IPS-18a (cell line): ENCODE measurements at regions not wholly inside any gene's neighbourhood (a gene's known extent, or its start where the extent isn't known, plus 50 kb on each side); places are given as distances from the start of the nearest gene placed in this dataset.

Experiments
- H3K27ac ChIP-seq: one replicate; pipeline ENCODE4 v1.5.1; 2013; ENCODE audit warnings: low read length
- H3K27me3 ChIP-seq: one replicate; pipeline ENCODE4 v1.6.1; 2013; ENCODE audit warnings: mild to moderate bottlenecking, low read length; ENCODE audit not compliant: control insufficient read depth, insufficient read depth
- H3K36me3 ChIP-seq: one replicate; pipeline ENCODE4 v1.6.1; 2013; ENCODE audit warnings: low read depth, low read length; ENCODE audit not compliant: control insufficient read depth
- H3K4me1 ChIP-seq: one replicate; pipeline ENCODE4 v1.6.1; 2013; ENCODE audit warnings: low read depth, low read length; ENCODE audit not compliant: control insufficient read depth
- H3K4me3 ChIP-seq: one replicate; pipeline ENCODE4 v1.5.1; 2013; ENCODE audit warnings: low read length
- H3K9ac ChIP-seq: one replicate; pipeline ENCODE4 v1.6.1; 2013; ENCODE audit warnings: mild to moderate bottlenecking, low read length, moderate library complexity
- H3K9me3 ChIP-seq: one replicate; pipeline ENCODE4 v1.6.1; 2013; ENCODE audit warnings: low read depth, low read length; ENCODE audit not compliant: control insufficient read depth

DNA sequence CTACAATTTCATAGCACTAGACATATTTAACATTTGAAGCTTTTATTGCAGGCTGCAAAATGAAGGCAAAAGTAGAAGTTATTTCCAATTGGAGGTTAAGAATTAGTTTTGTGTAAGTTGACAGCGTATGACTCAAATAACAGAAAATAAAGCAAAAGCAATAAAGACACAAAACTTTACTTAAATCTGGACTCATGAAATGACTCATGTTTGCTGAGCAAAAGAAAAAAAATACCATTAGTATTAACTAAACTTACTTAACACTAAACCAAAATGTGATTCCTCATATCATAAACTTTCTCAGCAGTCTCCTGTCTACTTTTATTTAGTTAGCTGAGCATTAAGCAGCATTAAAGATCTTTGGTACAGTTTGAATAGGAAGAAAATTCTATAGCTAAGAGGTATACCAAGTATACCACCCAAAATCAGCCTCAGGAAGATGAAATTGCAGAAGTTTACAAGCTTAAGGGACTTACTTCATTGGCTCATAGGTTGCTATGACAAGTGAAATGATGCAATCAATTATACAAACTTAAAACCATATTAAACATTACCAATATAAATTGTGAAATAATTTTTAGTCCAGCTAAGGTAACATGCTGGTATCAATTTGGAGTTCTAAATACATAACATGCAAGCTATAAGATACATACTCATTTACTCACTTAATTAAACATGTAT is 1131.4 kb downstream of the XPNPEP1 start:
- H3K4me3 ChIP-seq = no peak overlapping the region
- H3K27ac ChIP-seq = no peak overlapping the region
- H3K9ac ChIP-seq = no peak overlapping the region
- no peaks in the 10 kb centered on the region for H3K27me3 ChIP-seq
- no peaks in the 10 kb centered on the region for H3K36me3 ChIP-seq
- H3K4me1 ChIP-seq = no peaks in the 10 kb centered on the region
- no peaks in the 10 kb centered on the region for H3K9me3 ChIP-seq

DNA sequence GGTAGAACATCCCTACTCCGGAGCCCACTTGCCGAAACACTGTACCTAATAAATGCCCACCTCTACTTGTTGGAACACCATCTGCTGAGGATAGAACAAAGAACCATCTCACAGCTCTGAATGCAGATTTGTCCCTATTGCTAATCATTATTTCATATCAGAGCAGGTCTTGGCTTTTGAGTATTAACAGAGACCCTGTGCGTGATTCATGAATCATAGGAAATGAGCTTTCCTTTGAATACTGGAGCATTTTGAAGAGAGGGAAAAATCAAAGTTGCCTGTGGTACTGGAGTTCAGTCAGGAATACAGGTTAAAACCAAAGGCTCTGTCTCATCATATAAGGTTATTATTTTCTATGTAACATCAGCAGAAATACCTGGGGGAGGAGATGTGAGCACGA is 1132.3 kb downstream of the XPNPEP1 start:
- no peak overlapping the region for H3K4me3 ChIP-seq
- H3K9me3 ChIP-seq = no peaks in the 10 kb centered on the region
- H3K27me3 ChIP-seq = no peaks in the 10 kb centered on the region
- H3K27ac ChIP-seq = no peak overlapping the region
- H3K9ac ChIP-seq = no peak overlapping the region
- no peaks in the 10 kb centered on the region for H3K36me3 ChIP-seq
- no peaks in the 10 kb centered on the region for H3K4me1 ChIP-seq

DNA sequence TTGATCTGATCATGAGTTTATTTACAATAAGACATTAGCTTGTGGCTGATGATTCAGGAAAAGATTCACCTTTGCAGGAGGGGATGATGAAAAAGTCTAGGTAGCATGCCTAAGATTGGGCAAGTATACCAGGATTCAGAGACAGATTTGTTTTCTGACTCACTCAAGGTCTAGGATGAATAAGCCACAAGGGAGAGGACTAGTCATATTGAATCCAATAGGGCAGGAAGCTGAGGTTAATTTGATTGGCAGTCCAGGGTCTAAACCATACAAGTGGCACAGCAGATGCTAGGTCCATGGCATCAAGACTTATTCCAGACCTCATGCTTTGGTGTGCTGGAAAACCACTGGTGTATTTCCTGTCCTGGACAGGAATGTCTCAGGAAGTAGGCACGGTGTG is 1133.4 kb downstream of the XPNPEP1 start:
- Histone ChIP-seq H3K9ac (no peak overlapping the region), H3K36me3 (no peaks in the 10 kb centered on the region), H3K27me3 (no peaks in the 10 kb centered on the region), H3K27ac (no peak overlapping the region), H3K4me3 (no peak overlapping the region), H3K4me1 (no peaks in the 10 kb centered on the region), H3K9me3 (peaks cover 9% of the 10 kb centered on the region)

DNA sequence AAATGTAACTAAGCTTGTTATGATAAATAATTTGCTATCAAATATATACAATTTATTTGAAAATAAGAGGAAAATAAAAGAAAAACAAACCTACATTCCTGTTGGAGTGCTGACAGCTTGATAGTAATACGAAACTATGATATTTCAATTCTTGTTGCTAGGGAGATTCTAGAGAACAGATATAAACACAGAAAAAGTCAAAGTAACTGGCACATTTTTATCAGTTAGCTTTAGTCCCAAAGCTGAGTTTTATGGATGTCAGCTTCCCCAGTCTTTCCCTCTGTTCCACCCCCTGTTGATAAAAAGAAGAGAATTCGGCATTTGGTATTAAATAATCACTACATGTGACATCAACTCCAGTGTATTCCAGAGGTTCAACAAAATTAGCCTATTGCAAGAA is 1134.0 kb downstream of the XPNPEP1 start:
- Histone ChIP-seq H3K36me3 (no peaks in the 10 kb centered on the region), H3K9ac (no peak overlapping the region), H3K4me1 (no peaks in the 10 kb centered on the region), H3K27ac (no peak overlapping the region), H3K9me3 (peaks cover 14% of the 10 kb centered on the region), H3K4me3 (no peak overlapping the region), H3K27me3 (no peaks in the 10 kb centered on the region)

DNA sequence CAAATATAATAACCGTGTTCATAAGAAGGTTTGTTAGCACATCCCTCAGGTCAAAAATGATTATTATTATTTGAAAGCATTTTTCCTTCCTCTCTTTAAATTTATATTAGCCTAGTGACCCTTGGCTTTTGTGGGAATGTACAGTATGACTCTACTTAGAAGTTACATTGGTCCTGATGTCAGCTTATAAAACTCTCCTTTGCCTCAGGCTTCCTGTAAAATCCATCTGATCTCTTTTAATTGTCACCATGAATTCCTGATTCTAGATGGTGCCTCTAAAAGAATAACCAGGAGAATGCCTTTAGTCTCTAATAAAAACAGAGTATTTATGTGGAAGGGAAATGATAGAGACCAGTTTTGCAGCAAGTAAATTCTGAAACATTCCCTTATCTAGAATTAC is 1134.4 kb downstream of the XPNPEP1 start:
- no peak overlapping the region for H3K27ac ChIP-seq
- no peaks in the 10 kb centered on the region for H3K27me3 ChIP-seq
- H3K4me1 ChIP-seq = no peaks in the 10 kb centered on the region

DNA sequence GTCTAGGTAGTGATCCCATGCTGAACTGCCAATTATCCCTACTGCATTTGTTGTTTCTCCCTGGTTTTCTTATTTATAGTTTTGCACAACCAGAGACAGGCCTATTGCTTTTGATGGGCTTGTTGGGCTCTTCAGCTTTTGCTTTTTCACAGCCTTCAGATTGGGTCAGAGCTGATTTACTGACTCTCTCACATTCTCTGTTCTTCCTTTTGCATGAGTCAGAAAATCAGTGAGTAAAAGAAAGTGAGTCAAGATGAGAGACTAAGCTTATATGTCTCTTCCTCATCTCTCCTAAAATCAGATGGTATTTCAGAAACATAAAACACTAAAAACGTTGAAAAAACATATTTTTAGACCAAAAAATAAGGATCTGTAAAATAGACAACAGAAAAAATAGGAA is 1135.4 kb downstream of the XPNPEP1 start:
- no peaks in the 10 kb centered on the region for H3K36me3 ChIP-seq
- H3K4me3 ChIP-seq = no peak overlapping the region
- H3K4me1 ChIP-seq = no peaks in the 10 kb centered on the region
- no peak overlapping the region for H3K9ac ChIP-seq
- peaks cover 5% of the 10 kb centered on the region for H3K27me3 ChIP-seq
- no peak overlapping the region for H3K27ac ChIP-seq
- peaks cover 14% of the 10 kb centered on the region for H3K9me3 ChIP-seq

More for the DNA sequence above, 1134.4 kb downstream of the XPNPEP1 start:
- H3K36me3 ChIP-seq = no peaks in the 10 kb centered on the region
- peaks cover 14% of the 10 kb centered on the region for H3K9me3 ChIP-seq
- H3K4me3 ChIP-seq = no peak overlapping the region
- H3K9ac ChIP-seq = no peak overlapping the region

DNA sequence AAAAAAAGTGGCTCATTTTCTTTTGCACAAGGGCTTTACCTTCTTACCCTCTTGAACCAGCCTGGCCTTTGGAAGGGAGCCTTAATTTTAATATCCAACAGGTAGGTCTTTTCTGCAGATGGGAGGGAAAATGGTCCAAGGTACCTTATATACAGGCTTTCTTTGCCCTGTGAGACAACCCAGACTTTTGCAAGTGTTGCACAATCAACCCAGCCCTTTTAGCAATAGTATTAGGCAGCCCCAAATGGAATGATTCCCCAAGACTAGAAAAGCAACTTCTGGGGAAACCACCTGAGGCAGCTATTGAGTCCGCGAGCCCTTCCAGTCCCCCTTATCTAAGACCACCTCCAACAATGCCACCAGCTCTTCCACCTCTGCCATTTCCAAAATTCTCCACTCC is 1138.3 kb downstream of the XPNPEP1 start:
- Histone ChIP-seq H3K27ac (no peak overlapping the region), H3K4me3 (no peak overlapping the region), H3K9ac (no peak overlapping the region), H3K27me3 (peaks cover 5% of the 10 kb centered on the region), H3K36me3 (no peaks in the 10 kb centered on the region), H3K9me3 (peaks cover 14% of the 10 kb centered on the region), H3K4me1 (no peaks in the 10 kb centered on the region)

DNA sequence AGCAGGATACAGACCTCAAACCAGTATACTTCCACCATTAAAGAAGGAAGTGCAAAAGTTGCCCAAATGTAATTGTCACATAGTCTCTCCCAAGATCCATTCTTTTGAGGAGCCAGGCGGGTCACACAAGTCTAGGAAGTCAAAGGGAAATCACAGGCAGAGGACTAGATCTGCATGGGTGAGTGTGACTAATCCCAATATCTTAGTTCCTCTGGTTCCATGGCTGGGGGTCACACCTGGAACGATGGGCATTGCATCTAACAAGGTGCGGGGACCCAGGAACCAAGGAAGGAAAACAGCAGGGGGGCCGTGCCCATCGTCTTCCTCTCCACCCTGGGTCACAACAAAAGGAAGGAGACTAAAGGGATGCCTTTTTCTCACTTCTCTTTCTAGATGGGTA is 1138.8 kb downstream of the XPNPEP1 start:
- Histone ChIP-seq H3K27ac (no peak overlapping the region), H3K27me3 (peaks cover 5% of the 10 kb centered on the region), H3K9ac (no peak overlapping the region), H3K4me1 (no peaks in the 10 kb centered on the region), H3K36me3 (no peaks in the 10 kb centered on the region), H3K9me3 (peaks cover 14% of the 10 kb centered on the region), H3K4me3 (no peak overlapping the region)

DNA sequence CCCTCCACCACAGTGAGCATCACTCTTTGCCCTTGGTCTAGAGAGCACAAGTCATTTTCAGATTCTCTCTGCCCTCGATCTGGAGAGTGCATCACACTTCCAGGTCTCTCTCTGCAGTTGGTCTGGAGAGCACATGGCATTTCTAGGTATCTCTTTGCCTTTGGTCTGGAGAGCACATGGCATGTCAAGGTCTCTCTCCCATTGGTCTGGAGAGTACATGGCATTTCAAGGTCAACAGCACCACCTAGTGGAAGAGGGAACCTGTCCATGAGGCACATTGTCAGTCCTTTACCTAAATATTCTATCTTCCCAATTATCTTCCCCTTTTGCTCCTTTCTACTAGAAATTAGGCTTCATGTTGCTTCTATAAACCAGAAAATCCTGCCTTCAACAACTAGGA is 1139.4 kb downstream of the XPNPEP1 start:
- Histone ChIP-seq H3K27ac (no peak overlapping the region), H3K27me3 (peaks cover 5% of the 10 kb centered on the region), H3K9ac (no peak overlapping the region), H3K36me3 (no peaks in the 10 kb centered on the region), H3K9me3 (peaks cover 14% of the 10 kb centered on the region), H3K4me3 (no peak overlapping the region), H3K4me1 (no peaks in the 10 kb centered on the region)

DNA sequence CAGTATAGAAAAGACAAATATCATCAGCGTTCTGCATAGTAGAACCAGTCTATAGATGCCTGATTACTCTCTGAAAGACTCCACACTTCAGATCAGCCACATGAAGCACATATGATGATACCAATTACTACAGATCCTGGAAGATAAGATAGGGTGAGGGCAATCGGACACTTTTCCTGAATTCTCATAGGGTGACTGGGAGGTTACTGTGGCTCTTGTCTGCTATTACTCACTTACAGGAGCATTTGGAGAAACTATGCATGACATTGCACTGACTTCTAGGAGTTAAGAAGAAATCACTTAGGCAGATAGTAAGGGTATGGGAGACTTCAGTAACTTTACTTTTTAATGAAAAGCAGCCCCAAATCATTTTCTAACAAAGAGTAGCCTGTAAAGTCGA is 1140.9 kb downstream of the XPNPEP1 start:
- Histone ChIP-seq H3K4me3 (no peak overlapping the region), H3K36me3 (no peaks in the 10 kb centered on the region), H3K27me3 (peaks cover 5% of the 10 kb centered on the region), H3K27ac (no peak overlapping the region), H3K4me1 (no peaks in the 10 kb centered on the region), H3K9me3 (peaks cover 14% of the 10 kb centered on the region), H3K9ac (no peak overlapping the region)

DNA sequence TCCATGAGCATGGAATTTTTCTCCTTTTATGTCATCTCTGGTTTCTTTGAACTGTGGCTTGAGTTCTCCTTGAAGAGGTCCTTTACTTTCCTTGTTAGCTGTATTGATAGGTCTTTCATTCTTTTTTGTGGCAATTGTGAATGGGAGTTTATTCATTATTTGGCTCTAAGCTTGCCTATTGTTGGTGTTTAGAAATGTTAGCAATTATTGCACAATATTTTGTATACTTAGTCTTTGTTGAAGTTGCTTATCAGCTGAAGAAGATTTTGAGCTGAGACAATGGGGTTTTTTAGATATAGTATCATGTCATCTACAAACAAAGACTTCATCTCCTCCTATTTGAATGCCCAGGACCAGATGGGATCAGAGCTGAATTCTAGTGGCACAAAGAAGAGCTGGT is 1143.8 kb downstream of the XPNPEP1 start:
- Histone ChIP-seq H3K4me1 (no peaks in the 10 kb centered on the region), H3K9me3 (peaks cover 2% of the 10 kb centered on the region), H3K27me3 (peaks cover 5% of the 10 kb centered on the region), H3K9ac (no peak overlapping the region), H3K27ac (no peak overlapping the region), H3K36me3 (no peaks in the 10 kb centered on the region), H3K4me3 (no peak overlapping the region)

DNA sequence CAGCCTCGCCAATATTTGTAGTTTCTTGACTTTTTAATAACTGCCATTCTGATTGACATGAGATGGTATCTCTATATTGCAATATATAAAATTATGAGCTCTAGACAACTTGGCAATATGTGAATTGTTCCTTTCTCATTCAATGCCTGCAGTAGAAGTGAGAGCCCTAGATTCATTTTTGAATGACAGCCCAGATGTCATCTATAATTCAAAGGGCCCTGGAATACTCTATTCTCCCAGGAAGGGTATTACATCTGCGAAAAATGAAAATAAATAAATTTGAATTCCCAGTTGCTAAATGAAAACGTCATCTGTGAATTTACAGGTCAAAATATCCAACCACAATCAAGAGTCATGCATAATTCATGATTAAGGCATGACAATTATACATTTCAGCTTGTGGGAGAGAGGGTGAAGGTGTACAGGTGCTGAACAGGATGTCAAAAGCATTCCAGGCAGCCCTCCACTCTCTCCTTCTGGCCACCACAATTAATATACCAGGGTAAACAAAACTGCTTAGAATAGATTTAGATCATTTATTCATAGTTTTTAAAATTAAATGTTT is 1147.3 kb downstream of the XPNPEP1 start:
- no peaks in the 10 kb centered on the region for H3K27me3 ChIP-seq
- H3K4me1 ChIP-seq = no peaks in the 10 kb centered on the region
- H3K36me3 ChIP-seq = no peaks in the 10 kb centered on the region
- H3K9ac ChIP-seq = no peak overlapping the region
- no peaks in the 10 kb centered on the region for H3K9me3 ChIP-seq
- H3K4me3 ChIP-seq = no peak overlapping the region
- H3K27ac ChIP-seq = no peak overlapping the region
